Endothelial cell of umbilical vein (primary cell): ENCODE measurements at regions not wholly inside any gene's neighbourhood (a gene's known extent, or its start where the extent isn't known, plus 50 kb on each side); places are given as distances from the start of the nearest gene placed in this dataset.

Experiments used
- BruUV-seq: library from RNA; stranded (reverse); fragments of 400-500 nt; replicated peaks from 2 replicates; lab custom pipeline; 2021; lab: Mats Ljungman, UMichigan
- CTCF ChIA-PET: fragments of 300-600, 350-600 bp; sonication (Branson Sonifier 250); formaldehyde crosslinking; loops from one replicate; lab custom pipeline; 2021; ENCODE audit warnings: antibody characterized with exemption, inconsistent platforms; lab: Charles Lee
- POLR2A ChIA-PET: fragments of 300-600, 350-600 bp; sonication (Branson Sonifier 250); formaldehyde crosslinking; loops from one replicate; lab custom pipeline; 2021; ENCODE audit warnings: antibody characterized with exemption, inconsistent platforms; lab: Charles Lee
- DNase-seq: peaks from one replicate; pipeline ENCODE4 v3.0.0-alpha.2; 2011; ENCODE audit warnings: low read depth, low spot score
- FAIRE-seq: peaks from 2 replicates; lab custom pipeline; 2011; peaks lifted over from hg19 to GRCh38; lab: Jason Lieb, UNC
- H2AFZ ChIP-seq: 2 replicates; pipeline ENCODE4 v1.6.0; 2012; ENCODE audit warnings: low read depth, low read length, control low read depth, inconsistent platforms
- H3K27ac ChIP-seq: 2 replicates; pipeline ENCODE4 v1.5.1; 2011; ENCODE audit warnings: low read depth, mild to moderate bottlenecking, control low read depth, low read length, moderate library complexity; ENCODE audit not compliant: insufficient read depth
- H3K27me3 ChIP-seq, 2 experiments: 2 replicates each; pipeline versions ENCODE4 v1.6.0 to v1.6.1; 2011; ENCODE audit warnings: low read length in 2 of 2, mixed read lengths in 1 of 2; ENCODE audit not compliant: control insufficient read depth in 2 of 2, insufficient read depth in 2 of 2
- H3K36me3 ChIP-seq, 2 experiments: 2 replicates in 1 of 2; 3 replicates in 1 of 2; pipeline ENCODE4 v1.5.1; 2011; ENCODE audit warnings: low read length in 2 of 2, mild to moderate bottlenecking in 1 of 2, moderate library complexity in 1 of 2; ENCODE audit not compliant: control insufficient read depth in 2 of 2, insufficient read depth in 2 of 2; ENCODE audit errors: extremely low read depth in 1 of 2
- H3K4me1 ChIP-seq: 3 replicates; pipeline ENCODE4 v1.5.1; 2011; ENCODE audit warnings: mild to moderate bottlenecking, low read length; ENCODE audit not compliant: control insufficient read depth, insufficient read depth; ENCODE audit errors: extremely low read depth
- H3K4me2 ChIP-seq: 2 replicates; pipeline ENCODE4 v1.6.1; 2011; ENCODE audit warnings: low read length, control low read depth, mixed read lengths; ENCODE audit not compliant: insufficient read depth
- H3K4me3 ChIP-seq, 3 experiments: fragments of 200-600 bp in 1 of 3; sonication (generic), shearing (Covaris generic) in 1 of 3; replicated peaks in 1 of 3; 2 replicates each; pipeline ENCODE4 v1.5.1; 2011 to 2016; ENCODE audit warnings: control low read depth in 3 of 3, low read length in 3 of 3, mild to moderate bottlenecking in 2 of 3, inconsistent platforms in 1 of 3, low read depth in 1 of 3, moderate library complexity in 1 of 3; ENCODE audit not compliant: insufficient read depth in 1 of 3
- H3K79me2 ChIP-seq: 2 replicates; pipeline ENCODE4 v1.6.0; 2012; ENCODE audit warnings: low read length, inconsistent platforms; ENCODE audit not compliant: control insufficient read depth, insufficient read depth
- H3K9ac ChIP-seq: replicated peaks from 2 replicates; pipeline ENCODE3; 2011; ENCODE audit warnings: low read length, control low read depth; ENCODE audit not compliant: insufficient read depth; ENCODE audit errors: extremely low read depth
- H3K9me1 ChIP-seq: replicated peaks from 3 replicates; pipeline ENCODE4 v1.6.0; 2011; ENCODE audit warnings: mild to moderate bottlenecking, low read length; ENCODE audit not compliant: control insufficient read depth, insufficient read depth; ENCODE audit errors: extremely low read depth
- H3K9me3 ChIP-seq: replicated peaks from 2 replicates; pipeline ENCODE4 v1.5.1; 2012; ENCODE audit warnings: low read length, inconsistent platforms; ENCODE audit not compliant: control insufficient read depth, insufficient read depth
- H4K20me1 ChIP-seq: replicated peaks from 2 replicates; pipeline ENCODE3; 2011; ENCODE audit warnings: mild to moderate bottlenecking, low read length; ENCODE audit not compliant: control insufficient read depth, insufficient read depth; ENCODE audit errors: extremely low read depth
- CTCF ChIP-seq, 2 donors: IDR thresholded peaks; 1 replicate in 1 of 2; 2 replicates in 1 of 2; pipeline ENCODE4 v1.5.1; 2011; ENCODE audit warnings: low read length in 2 of 2, mild to moderate bottlenecking in 2 of 2, moderate library complexity in 2 of 2, control low read depth in 1 of 2, inconsistent platforms in 1 of 2, low read depth in 1 of 2; ENCODE audit not compliant: insufficient read depth in 1 of 2; ENCODE audit errors: extremely low read depth in 1 of 2
- EZH2 ChIP-seq: IDR thresholded peaks from 2 replicates; pipeline ENCODE4 v1.6.1; 2012; ENCODE audit warnings: borderline replicate concordance, low read depth, mild to moderate bottlenecking, moderate library complexity, low read length, inconsistent platforms; ENCODE audit not compliant: severe bottlenecking
- FOS ChIP-seq: IDR thresholded peaks from 2 replicates; pipeline ENCODE4 v1.6.1; 2011; ENCODE audit warnings: mild to moderate bottlenecking, low read length, moderate library complexity, borderline replicate concordance; ENCODE audit not compliant: insufficient read depth
- GATA2 ChIP-seq: IDR thresholded peaks from 2 replicates; pipeline ENCODE4 v1.7.0; 2011; ENCODE audit warnings: low read depth, mild to moderate bottlenecking, moderate library complexity, mixed read lengths, low read length; ENCODE audit not compliant: insufficient read length, insufficient read depth
- JUN ChIP-seq: IDR thresholded peaks from 2 replicates; pipeline ENCODE4 v1.6.1; 2011; ENCODE audit warnings: borderline replicate concordance, low read depth; ENCODE audit not compliant: insufficient read length, insufficient read depth
- MAX ChIP-seq: IDR thresholded peaks from 2 replicates; pipeline ENCODE4 v1.6.1; 2011; ENCODE audit not compliant: insufficient read depth, insufficient read length
- MYC ChIP-seq: IDR thresholded peaks from one replicate; pipeline ENCODE4 v1.6.1; 2011; ENCODE audit warnings: mild to moderate bottlenecking, low read depth, low read length
- POLR2A ChIP-seq: IDR thresholded peaks from 2 replicates; pipeline ENCODE4 v1.6.1; 2012; ENCODE audit warnings: low read depth, mild to moderate bottlenecking, control low read depth, low read length
- POLR2AphosphoS5 ChIP-seq: IDR thresholded peaks from 2 replicates; pipeline ENCODE4 v1.6.1; 2012; ENCODE audit warnings: low read depth, mild to moderate bottlenecking, control low read depth, low read length, moderate library complexity; ENCODE audit not compliant: insufficient read depth
- dilution Hi-C: fragments of 300-500 bp; cut with MboI; formaldehyde crosslinking; loops from one replicate; pipeline ENCODE4 v1.15.0; 2019; ENCODE audit warnings: low sequenced_read_pairs; ENCODE audit not compliant: extremely low pct_ligation_motif_present
- intact Hi-C: fragments of 100-400 bp; cut with micrococcal nuclease; formaldehyde crosslinking; loops from one replicate; pipeline ENCODE4 v1.10.0; 2022

DNA sequence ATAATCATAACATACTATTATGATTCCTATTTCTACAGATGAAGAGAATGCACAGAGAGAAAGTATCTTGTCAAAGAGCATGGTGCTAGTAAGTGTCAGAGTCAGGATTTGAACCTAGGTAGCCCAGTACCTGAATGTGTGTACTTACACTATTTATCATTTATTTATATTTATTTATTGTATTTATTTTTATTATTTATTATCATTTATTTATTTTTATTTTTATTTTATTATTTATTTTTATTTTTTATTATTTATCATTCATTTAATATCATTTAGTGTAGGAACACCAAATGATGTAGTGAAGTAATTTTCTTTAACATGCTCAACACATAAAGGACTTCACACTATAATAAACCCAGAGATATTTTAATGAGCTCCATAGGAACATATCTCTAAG, 209.4 kb upstream of the ZFP42 start:
- Histone ChIP-seq H2AFZ (no peak overlapping the region), H3K27ac (no peak overlapping the region), H3K9me1 (no peaks in the 10 kb centered on the region), H3K27me3 (no peaks in the 10 kb centered on the region), H3K79me2 (no peaks in the 10 kb centered on the region), H3K9me3 (peaks cover 2% of the 10 kb centered on the region), H3K36me3 (no peaks in the 10 kb centered on the region), H3K4me3 (no peak overlapping the region), H3K9ac (no peak overlapping the region), H4K20me1 (no peaks in the 10 kb centered on the region), H3K4me1 (no peaks in the 10 kb centered on the region), H3K4me2 (no peak overlapping the region)
- intact Hi-C loops, result no loop called here
- DNase-seq (no peak), FAIRE-seq (no peak)
- TF ChIP-seq POLR2AphosphoS5, result no peak
- TF ChIP-seq MAX, result no peak
- TF ChIP-seq CTCF (IDR thresholded peaks at IDR 0.05; ENCODE audit: extremely low read depth in 1 of 2, insufficient read depth in 1 of 2, low read depth in 1 of 2, low read length in 2 of 2), result no peak
- TF ChIP-seq MYC, result no peak
- TF ChIP-seq GATA2, result no peak
- no peak for TF ChIP-seq JUN
- dilution Hi-C loops, result no loop called here
- CTCF ChIA-PET, result no interaction called here
- POLR2A ChIA-PET, result no interaction called here
- BruUV-seq, result no TSS peak

DNA sequence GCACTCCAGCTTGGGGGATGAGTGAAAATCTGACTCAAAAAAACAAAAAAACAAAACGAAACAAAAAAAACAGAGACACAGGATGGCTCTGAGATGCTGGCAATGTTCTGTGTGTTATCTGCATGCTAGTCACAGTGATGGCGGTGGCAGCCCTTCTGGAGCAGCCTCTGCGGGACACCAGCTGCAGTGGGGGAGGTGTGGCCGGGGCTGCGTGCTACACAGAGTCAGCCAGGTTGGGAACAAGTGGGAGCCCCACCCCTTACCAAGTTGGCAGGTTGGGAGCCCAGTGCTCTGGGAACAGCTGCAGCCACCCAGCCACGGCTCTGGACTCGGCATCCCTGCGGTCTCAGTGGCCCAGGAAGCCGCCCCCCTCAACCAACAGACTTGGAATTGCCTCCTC, 206.5 kb upstream of the ZFP42 start:
- Histone ChIP-seq H3K4me3 (no peak overlapping the region), H3K27ac (no peak overlapping the region), H3K4me2 (no peak overlapping the region), H3K27me3 (no peaks in the 10 kb centered on the region), H3K79me2 (no peaks in the 10 kb centered on the region), H3K9me1 (no peaks in the 10 kb centered on the region), H3K9me3 (peaks cover 2% of the 10 kb centered on the region), H3K9ac (no peak overlapping the region), H3K36me3 (no peaks in the 10 kb centered on the region), H3K4me1 (no peaks in the 10 kb centered on the region), H2AFZ (no peak overlapping the region), H4K20me1 (no peaks in the 10 kb centered on the region)
- ChIA-PET POLR2A (no interaction called here), CTCF (no interaction called here)
- TF ChIP-seq CTCF (IDR thresholded peaks at IDR 0.05; ENCODE audit: extremely low read depth in 1 of 2, insufficient read depth in 1 of 2, low read depth in 1 of 2, low read length in 2 of 2), result no peak
- TF ChIP-seq POLR2AphosphoS5, result no peak
- no peak for TF ChIP-seq MYC
- no peak for TF ChIP-seq GATA2
- TF ChIP-seq FOS, result no peak
- TF ChIP-seq JUN, result no peak
- TF ChIP-seq MAX, result no peak
- no peak for TF ChIP-seq POLR2A
- no peak for TF ChIP-seq EZH2
- FAIRE-seq, result no peak
- dilution Hi-C loops, result no loop called here
- intact Hi-C loops, result no loop called here
- BruUV-seq, result no TSS peak
- DNase-seq, result no peak
